ENCODE measurements at regions not wholly inside any gene's neighbourhood (a gene's known extent, or its start where the extent isn't known, plus 50 kb on each side); places are given as distances from the start of the nearest gene placed in this dataset.

DNA sequence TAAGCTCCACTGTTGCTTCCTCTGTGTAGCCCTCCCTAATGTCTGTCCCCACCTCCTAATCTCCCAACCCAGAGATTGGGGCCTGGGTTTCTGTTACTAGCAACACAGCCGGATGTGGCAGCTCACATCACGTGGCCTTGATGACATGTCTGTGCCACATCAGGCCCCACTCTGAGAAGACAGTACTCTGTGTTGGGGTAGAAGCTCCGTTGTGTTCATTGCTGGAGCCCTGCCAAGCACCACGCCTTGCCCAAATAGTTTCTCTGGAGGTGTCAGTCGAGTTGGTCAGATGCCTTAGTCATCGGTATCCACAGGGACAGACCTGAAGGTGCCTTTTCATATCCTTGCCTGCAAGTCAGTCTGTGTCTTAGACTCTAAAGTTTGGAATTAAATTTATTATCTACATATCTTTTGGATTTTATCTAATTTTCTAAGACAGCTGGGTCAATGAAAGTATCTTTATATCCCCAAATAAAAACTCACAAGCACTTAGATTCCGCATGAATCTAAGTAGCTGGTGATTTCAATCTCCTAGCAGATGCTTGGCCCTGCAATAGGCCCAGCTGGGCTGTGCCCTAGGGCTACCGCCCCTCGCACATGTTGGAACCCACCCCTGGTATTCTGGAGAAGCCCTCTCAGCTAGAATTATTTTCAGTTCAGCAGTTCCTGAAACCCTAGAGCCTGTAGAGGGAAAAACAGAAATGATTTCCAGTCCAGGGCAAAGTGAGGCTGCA lies 204.0 kb upstream of the TSHZ3 start:
- Histone ChIP-seq H3K27ac (no peak overlapping the region), H3K27me3 (no peaks in the 10 kb centered on the region), H3K4me3 (ENCODE audit: low read depth in 1 of 2, low read length in 1 of 2) (no peak overlapping the region), H3K9me3 (no peaks in the 10 kb centered on the region), H3K4me1 (ENCODE audit: control insufficient read depth in 1 of 2, insufficient read depth in 1 of 2, low read depth in 1 of 2, low read length in 1 of 2) (no peaks in the 10 kb centered on the region), H3K36me3 (no peaks in the 10 kb centered on the region)
- TF ChIP-seq, protein P1, sequence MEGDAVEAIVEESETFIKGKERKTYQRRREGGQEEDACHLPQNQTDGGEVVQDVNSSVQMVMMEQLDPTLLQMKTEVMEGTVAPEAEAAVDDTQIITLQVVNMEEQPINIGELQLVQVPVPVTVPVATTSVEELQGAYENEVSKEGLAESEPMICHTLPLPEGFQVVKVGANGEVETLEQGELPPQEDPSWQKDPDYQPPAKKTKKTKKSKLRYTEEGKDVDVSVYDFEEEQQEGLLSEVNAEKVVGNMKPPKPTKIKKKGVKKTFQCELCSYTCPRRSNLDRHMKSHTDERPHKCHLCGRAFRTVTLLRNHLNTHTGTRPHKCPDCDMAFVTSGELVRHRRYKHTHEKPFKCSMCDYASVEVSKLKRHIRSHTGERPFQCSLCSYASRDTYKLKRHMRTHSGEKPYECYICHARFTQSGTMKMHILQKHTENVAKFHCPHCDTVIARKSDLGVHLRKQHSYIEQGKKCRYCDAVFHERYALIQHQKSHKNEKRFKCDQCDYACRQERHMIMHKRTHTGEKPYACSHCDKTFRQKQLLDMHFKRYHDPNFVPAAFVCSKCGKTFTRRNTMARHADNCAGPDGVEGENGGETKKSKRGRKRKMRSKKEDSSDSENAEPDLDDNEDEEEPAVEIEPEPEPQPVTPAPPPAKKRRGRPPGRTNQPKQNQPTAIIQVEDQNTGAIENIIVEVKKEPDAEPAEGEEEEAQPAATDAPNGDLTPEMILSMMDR (IDR thresholded peaks at IDR 0.05): no peak

DNA sequence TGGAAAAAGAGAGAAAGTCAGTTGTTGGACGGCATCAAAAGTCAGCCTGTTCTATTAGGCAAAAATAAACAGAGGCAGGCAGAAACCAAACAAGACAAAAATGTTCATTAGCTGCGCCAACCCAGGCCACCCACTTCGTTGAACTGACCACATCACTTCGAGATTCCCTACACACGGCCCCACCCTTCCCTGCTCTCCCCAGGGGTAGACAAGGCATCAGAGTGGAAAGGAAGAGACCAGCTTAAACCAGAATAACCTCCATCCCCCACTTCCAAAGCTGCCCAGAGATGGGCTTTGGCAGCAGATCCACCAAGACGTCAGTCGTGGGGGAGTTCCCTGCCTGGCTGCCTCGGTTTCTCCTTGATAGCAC lies 204.6 kb upstream of the TSHZ3 start:
- Histone ChIP-seq H3K27ac (no peak overlapping the region), H3K4me1 (ENCODE audit: control insufficient read depth in 1 of 2, insufficient read depth in 1 of 2, low read depth in 1 of 2, low read length in 1 of 2) (no peaks in the 10 kb centered on the region), H3K27me3 (no peaks in the 10 kb centered on the region), H3K9me3 (no peaks in the 10 kb centered on the region), H3K4me3 (ENCODE audit: low read depth in 1 of 2, low read length in 1 of 2) (no peak overlapping the region), H3K36me3 (no peaks in the 10 kb centered on the region)
- TF ChIP-seq, protein P1 (IDR thresholded peaks at IDR 0.05): no peak

DNA sequence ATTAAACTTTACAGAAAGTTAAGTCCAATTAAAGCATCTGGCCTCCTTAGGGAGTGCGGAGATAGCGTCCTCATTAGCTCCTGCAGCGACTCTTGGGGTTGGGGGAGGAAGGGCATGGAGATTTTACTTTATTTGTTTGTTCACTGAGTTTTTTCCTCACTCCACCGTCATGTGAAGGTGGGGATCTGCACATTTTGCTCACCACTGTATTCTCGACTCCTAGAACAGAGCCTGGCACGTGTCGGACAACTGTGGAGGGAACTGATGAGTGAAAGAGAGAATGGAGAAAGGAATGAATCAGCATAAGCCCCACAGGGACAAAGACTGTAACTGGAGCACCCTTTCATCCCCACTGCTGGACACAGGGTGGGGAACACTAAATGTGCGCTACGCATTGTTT lies 205.1 kb upstream of the TSHZ3 start:
- no peak overlapping the region for H3K4me3 ChIP-seq (ENCODE audit: low read depth in 1 of 2, low read length in 1 of 2)
- TF ChIP-seq, protein P1 (IDR thresholded peaks at IDR 0.05): no peak
- H3K4me1 ChIP-seq (ENCODE audit: control insufficient read depth in 1 of 2, insufficient read depth in 1 of 2, low read depth in 1 of 2, low read length in 1 of 2): no peaks in the 10 kb centered on the region
- H3K36me3 ChIP-seq: no peaks in the 10 kb centered on the region
- no peaks in the 10 kb centered on the region for H3K9me3 ChIP-seq
- H3K27ac ChIP-seq: no peak overlapping the region
- H3K27me3 ChIP-seq: no peaks in the 10 kb centered on the region

DNA sequence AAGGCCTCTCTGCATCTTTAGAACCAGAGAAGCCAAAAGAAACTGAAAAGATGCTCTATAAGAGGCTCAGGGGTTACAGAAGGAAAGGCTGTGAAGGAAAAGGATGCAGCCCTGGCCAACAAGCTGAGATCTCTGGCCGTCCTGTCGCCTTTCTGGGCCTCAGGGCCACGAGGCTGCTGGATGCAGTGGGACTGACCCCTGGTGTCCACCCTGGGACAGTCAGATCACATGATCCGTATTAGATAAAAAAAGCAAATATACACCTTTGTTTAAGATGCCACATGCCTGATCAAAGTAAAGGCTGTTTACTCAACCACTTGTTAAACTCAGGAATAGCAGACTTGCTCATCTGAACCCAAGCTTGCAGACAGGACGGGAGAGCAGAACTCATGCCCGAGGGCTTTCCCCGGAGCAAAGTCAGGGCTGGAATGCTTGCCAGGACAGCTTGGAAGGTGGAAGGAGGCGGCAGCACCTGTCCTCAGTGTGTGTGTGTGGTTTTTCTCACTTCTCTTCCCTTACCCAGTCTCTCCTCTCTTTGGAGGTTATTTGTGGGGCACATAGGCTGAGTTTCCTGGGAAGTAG lies 206.5 kb upstream of the TSHZ3 start:
- Histone ChIP-seq H3K9me3 (no peaks in the 10 kb centered on the region), H3K4me3 (ENCODE audit: low read depth in 1 of 2, low read length in 1 of 2) (no peak overlapping the region), H3K27ac (no peak overlapping the region), H3K36me3 (no peaks in the 10 kb centered on the region), H3K4me1 (ENCODE audit: control insufficient read depth in 1 of 2, insufficient read depth in 1 of 2, low read depth in 1 of 2, low read length in 1 of 2) (no peaks in the 10 kb centered on the region), H3K27me3 (no peaks in the 10 kb centered on the region)
- TF ChIP-seq, protein P1 (IDR thresholded peaks at IDR 0.05): no peak

DNA sequence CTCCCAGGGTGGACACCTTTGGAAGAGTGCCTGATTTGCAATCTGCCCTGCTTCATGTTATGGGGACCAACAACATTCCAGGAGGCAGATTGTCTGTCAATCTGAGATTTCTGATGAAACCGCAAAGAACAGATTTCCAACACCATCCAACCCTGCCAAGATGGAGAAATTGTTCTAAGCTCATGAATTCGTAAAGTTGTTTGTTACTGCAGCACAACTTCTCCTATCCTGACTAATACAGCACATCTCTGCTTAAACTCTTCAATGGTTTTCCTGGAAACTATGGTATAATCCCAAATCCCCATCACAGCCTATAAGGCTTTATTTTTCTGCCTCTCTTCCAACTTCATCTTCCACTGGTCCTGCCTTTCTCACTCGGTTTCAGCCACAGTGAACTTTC lies 210.3 kb upstream of the TSHZ3 start:
- no peaks in the 10 kb centered on the region for H3K36me3 ChIP-seq
- TF ChIP-seq, protein P1 (IDR thresholded peaks at IDR 0.05): no peak
- no peaks in the 10 kb centered on the region for H3K27me3 ChIP-seq
- H3K4me1 ChIP-seq (ENCODE audit: control insufficient read depth in 1 of 2, insufficient read depth in 1 of 2, low read depth in 1 of 2, low read length in 1 of 2): no peaks in the 10 kb centered on the region
- no peaks in the 10 kb centered on the region for H3K9me3 ChIP-seq
- no peak overlapping the region for H3K27ac ChIP-seq
- no peak overlapping the region for H3K4me3 ChIP-seq (ENCODE audit: low read depth in 1 of 2, low read length in 1 of 2)
